ENCODE measurements at regions not wholly inside any gene's neighbourhood (a gene's known extent, or its start where the extent isn't known, plus 50 kb on each side); places are given as distances from the start of the nearest gene placed in this dataset.
A peak's percentile ranks its signal among the peaks of the same experiment; 100 is the strongest.

DNA sequence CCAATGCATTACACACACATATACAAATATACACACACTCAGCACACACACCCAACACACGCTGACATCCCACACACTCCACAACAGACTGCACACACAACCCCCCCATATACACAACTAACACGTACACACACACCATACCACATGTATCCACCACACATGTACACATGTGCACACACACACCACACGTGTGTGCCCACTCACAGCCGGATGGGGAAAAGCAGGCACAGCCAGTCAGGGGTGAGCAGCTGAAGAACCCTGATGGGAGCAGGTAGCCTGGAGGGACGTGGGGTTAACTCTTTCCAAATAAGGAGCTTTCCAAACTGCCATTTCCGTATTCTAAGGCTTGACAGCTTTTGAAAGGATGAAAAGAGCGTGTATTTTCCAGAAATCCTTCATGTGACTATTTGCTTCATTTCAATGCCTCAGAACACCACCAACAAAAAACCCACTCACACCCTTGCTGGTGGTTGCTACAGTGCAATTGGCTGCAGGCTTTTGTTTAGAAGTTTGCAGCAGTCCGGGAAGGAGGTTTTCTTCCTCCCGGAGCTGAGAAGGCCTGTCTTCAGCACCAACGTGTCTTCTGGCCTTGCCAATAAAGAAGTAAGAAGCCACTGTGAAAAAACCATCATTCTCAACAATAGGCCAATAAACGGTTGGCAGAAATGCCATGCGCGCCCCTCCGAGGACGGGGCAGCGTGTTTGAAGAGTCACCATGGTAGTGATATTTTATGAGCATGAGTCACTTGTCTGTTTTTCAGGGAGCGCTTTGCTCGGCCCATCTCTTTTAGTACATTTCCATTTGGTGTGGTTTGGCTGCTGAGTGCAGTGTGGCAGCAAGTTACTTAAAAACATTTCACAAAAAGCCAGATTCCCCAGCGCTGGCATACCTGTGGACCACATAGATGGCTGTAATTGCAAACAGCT lies 131.3 kb upstream of the GMDS start:
- Histone ChIP-seq H3K9me3 (ENCODE audit: control insufficient read depth, insufficient read depth, low read depth, low read length) (no peaks in the 10 kb centered on the region), H3K27ac (ENCODE audit: low read length) (no peak overlapping the region), H3K4me1 (ENCODE audit: control insufficient read depth, insufficient read depth, low read length) (no peaks in the 10 kb centered on the region), H3K36me3 (ENCODE audit: control insufficient read depth, insufficient read depth, low read length) (no peaks in the 10 kb centered on the region), H3K4me3 (ENCODE audit: low read depth in 2 of 2, low read length in 2 of 2) (no peak overlapping the region), H3K27me3 (ENCODE audit: control insufficient read depth, insufficient read depth, low read length) (no peaks in the 10 kb centered on the region)
- BruUV-seq (replicated peaks): no TSS peak
- CTCF ChIA-PET: interaction anchor here (0.6 kb wide), 1 partner anchor 277 kb away, joined by 3 read pairs; no protein-coding TSS in a partner anchor
- TF ChIP-seq, protein P1, sequence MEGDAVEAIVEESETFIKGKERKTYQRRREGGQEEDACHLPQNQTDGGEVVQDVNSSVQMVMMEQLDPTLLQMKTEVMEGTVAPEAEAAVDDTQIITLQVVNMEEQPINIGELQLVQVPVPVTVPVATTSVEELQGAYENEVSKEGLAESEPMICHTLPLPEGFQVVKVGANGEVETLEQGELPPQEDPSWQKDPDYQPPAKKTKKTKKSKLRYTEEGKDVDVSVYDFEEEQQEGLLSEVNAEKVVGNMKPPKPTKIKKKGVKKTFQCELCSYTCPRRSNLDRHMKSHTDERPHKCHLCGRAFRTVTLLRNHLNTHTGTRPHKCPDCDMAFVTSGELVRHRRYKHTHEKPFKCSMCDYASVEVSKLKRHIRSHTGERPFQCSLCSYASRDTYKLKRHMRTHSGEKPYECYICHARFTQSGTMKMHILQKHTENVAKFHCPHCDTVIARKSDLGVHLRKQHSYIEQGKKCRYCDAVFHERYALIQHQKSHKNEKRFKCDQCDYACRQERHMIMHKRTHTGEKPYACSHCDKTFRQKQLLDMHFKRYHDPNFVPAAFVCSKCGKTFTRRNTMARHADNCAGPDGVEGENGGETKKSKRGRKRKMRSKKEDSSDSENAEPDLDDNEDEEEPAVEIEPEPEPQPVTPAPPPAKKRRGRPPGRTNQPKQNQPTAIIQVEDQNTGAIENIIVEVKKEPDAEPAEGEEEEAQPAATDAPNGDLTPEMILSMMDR (IDR thresholded peaks at IDR 0.05): no peak
- no peak for TF ChIP-seq POLR2AphosphoS5 (IDR thresholded peaks at IDR 0.05; ENCODE audit: low read depth, low read length)
- TF ChIP-seq TCF7L2 (IDR thresholded peaks at IDR 0.05; ENCODE audit: low read depth, low read length): no peak
- TF ChIP-seq, protein P2, sequence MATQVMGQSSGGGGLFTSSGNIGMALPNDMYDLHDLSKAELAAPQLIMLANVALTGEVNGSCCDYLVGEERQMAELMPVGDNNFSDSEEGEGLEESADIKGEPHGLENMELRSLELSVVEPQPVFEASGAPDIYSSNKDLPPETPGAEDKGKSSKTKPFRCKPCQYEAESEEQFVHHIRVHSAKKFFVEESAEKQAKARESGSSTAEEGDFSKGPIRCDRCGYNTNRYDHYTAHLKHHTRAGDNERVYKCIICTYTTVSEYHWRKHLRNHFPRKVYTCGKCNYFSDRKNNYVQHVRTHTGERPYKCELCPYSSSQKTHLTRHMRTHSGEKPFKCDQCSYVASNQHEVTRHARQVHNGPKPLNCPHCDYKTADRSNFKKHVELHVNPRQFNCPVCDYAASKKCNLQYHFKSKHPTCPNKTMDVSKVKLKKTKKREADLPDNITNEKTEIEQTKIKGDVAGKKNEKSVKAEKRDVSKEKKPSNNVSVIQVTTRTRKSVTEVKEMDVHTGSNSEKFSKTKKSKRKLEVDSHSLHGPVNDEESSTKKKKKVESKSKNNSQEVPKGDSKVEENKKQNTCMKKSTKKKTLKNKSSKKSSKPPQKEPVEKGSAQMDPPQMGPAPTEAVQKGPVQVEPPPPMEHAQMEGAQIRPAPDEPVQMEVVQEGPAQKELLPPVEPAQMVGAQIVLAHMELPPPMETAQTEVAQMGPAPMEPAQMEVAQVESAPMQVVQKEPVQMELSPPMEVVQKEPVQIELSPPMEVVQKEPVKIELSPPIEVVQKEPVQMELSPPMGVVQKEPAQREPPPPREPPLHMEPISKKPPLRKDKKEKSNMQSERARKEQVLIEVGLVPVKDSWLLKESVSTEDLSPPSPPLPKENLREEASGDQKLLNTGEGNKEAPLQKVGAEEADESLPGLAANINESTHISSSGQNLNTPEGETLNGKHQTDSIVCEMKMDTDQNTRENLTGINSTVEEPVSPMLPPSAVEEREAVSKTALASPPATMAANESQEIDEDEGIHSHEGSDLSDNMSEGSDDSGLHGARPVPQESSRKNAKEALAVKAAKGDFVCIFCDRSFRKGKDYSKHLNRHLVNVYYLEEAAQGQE (IDR thresholded peaks at IDR 0.05; ENCODE audit: insufficient read depth in 1 of 2, low read depth in 2 of 2, low read length in 1 of 2): no peak
- no peak for TF ChIP-seq SIN3A (IDR thresholded peaks at IDR 0.05; ENCODE audit: borderline replicate concordance, insufficient read depth, low read depth, low read length)
- in situ Hi-C loops (cut with HindIII; ENCODE audit: low pct_unique_long_range_greater_than_20kb, low sequenced_read_pairs): no loop called here
- peak; percentile 34; the same call in 1 of the 2 replicates for ATAC-seq
- no peak for DNase-seq (ENCODE audit: low read depth, low spot score)
- POLR2A ChIA-PET: no interaction called here
- intact Hi-C loops (cut with micrococcal nuclease; ENCODE audit: unreplicated experiment): no loop called here

DNA sequence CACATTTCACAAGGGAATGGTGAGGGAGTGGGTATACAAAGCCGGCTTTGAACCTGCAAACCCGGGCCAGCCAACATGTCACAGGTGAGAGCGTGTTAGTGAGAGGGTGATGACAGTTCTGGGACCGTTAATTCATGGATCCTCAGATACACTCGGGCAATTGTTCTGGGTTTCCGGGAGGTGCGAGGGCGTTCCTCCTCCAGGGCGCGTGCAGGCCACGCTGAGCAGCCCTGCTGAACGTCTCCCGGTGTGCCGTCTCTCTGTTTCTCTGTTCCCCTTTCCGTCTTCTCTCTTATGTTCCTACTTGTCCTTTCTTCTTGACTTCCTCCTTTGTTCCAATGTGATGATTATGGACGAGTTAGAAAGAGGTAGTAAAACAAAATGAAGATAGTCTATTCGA lies 130.0 kb upstream of the GMDS start:
- Histone ChIP-seq H3K4me1 (ENCODE audit: control insufficient read depth, insufficient read depth, low read length) (no peaks in the 10 kb centered on the region), H3K4me3 (ENCODE audit: low read depth in 2 of 2, low read length in 2 of 2) (no peak overlapping the region), H3K27me3 (ENCODE audit: control insufficient read depth, insufficient read depth, low read length) (no peaks in the 10 kb centered on the region), H3K36me3 (ENCODE audit: control insufficient read depth, insufficient read depth, low read length) (no peaks in the 10 kb centered on the region), H3K9me3 (ENCODE audit: control insufficient read depth, insufficient read depth, low read depth, low read length) (no peaks in the 10 kb centered on the region), H3K27ac (ENCODE audit: low read length) (no peak overlapping the region)
- POLR2A ChIA-PET: no interaction called here
- intact Hi-C loops (cut with micrococcal nuclease; ENCODE audit: unreplicated experiment) (no loop called here), in situ Hi-C loops (cut with HindIII; ENCODE audit: low pct_unique_long_range_greater_than_20kb, low sequenced_read_pairs) (no loop called here)
- BruUV-seq (replicated peaks): no TSS peak
- DNase-seq (ENCODE audit: low read depth, low spot score): no peak
- ATAC-seq: no peak
- TF ChIP-seq TCF7L2 (IDR thresholded peaks at IDR 0.05; ENCODE audit: low read depth, low read length): no peak
- no peak for TF ChIP-seq SIN3A (IDR thresholded peaks at IDR 0.05; ENCODE audit: borderline replicate concordance, insufficient read depth, low read depth, low read length)
- TF ChIP-seq, protein P2 (IDR thresholded peaks at IDR 0.05; ENCODE audit: insufficient read depth in 1 of 2, low read depth in 2 of 2, low read length in 1 of 2): no peak
- TF ChIP-seq POLR2AphosphoS5 (IDR thresholded peaks at IDR 0.05; ENCODE audit: low read depth, low read length): no peak
- TF ChIP-seq, protein P1 (IDR thresholded peaks at IDR 0.05): no peak
- CTCF ChIA-PET: no interaction called here

Data from Panc1 (cell line).